Activated gamma-delta T cell treated with Interleukin-2 at 50 U/mL for 16 hours (primary cell): ENCODE measurements at regions not wholly inside any gene's neighbourhood (a gene's known extent, or its start where the extent isn't known, plus 50 kb on each side); places are given as distances from the start of the nearest gene placed in this dataset.

Source experiments
- DNase-seq: peaks from one replicate; pipeline ENCODE4 v3.0.0-alpha.2; 2020

GRCh38 chr4:38489924-38490639, 173.9 kb upstream of the KLF3 start:
- no peak for DNase-seq

- DNase-seq = no peak
Measured at GRCh38 chr4:38490753-38491446, 173.1 kb upstream of the KLF3 start.

- no peak for DNase-seq
Measured at GRCh38 chr4:38491854-38492478, 172.0 kb upstream of the KLF3 start.

- no peak for DNase-seq
Measured at GRCh38 chr4:38493066-38493465, 170.9 kb upstream of the KLF3 start.

GRCh38 chr4:38495446-38495845, 168.6 kb upstream of the KLF3 start:
- DNase-seq = no peak

GRCh38 chr4:38497121-38497520, 166.9 kb upstream of the KLF3 start:
- DNase-seq = no peak

- DNase-seq = no peak
Measured at GRCh38 chr4:38499101-38499500, 164.9 kb upstream of the KLF3 start.

DNA sequence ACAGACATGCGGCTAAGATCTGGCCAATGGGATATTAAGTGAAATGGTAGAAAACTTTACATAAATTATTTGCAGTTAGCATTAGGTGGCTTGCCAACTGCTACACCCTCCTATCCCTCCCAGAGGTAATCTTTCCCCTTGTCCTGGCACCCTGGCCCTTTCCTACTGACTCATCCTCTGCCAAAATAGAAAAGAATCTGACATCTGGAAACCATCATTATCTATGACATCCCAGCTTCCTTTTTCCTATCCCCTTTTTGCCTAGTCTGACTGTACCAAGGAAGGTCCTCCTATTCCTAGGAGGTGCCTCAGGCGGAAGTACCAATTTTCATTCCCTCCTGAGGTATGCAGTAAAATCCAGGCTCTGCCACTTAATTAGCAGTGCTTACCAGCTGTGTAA, 163.6 kb upstream of the KLF3 start:
- DNase-seq = no peak

- no peak for DNase-seq
Measured at GRCh38 chr4:38501698-38502097, 162.3 kb upstream of the KLF3 start.

GRCh38 chr4:38503689-38504395, 160.2 kb upstream of the KLF3 start:
- no peak for DNase-seq

DNA sequence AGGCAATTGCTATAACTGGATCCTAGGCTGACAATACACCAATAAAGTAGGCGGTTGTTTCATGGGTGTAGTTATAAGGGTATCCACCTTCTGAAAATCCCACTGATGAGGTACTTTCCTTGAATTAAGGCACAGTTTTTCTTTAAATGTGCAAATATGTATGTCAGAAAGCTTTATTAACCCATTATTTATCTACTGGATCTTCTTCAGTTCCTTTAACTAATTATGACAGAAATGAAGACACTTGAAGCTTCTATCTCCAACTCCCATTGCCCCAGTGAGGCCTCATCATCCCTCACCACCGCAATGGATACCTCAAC, 159.6 kb upstream of the KLF3 start:
- no peak for DNase-seq

GRCh38 chr4:38509551-38509950, 154.4 kb upstream of the KLF3 start:
- DNase-seq = peak; percentile 56

DNA sequence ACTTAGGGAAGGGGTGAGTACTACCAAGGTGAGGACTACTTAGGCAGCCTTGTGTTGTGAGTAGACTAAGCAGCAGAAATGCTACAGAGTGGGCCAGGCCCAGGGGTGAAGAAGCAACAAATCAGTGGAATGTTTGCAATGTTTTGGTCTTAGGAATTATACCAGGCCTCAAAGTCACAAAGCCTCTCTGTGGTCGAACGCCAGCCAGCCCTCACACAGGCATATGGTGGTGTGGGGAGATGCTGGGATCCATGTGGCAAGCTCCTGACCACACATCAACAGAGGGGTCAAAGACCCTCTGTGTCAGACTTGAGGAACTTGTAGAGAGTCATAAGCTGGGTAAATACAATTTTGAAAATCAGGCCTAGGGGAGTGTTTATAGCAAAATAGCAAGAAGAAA, 153.8 kb upstream of the KLF3 start:
- DNase-seq = no peak

DNA sequence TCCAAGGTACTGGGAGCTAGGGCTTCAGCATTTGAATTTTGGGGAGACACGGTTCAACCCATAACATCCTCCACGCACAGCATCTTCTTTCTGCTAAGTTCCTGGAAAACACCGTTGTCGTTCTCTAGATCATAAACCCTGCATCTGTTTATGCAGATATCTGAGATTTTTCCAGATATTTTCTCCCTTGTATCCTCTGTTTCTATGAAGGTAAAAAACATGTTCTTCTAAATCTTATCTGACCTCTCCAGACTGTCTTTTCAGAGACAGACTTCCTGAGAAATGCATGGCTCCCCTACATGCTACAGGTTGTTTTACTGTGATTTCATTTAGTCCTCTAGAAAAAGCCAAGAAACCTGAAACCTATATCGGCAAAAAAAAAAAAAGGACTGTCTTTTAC, 152.3 kb upstream of the KLF3 start:
- DNase-seq = no peak

DNA sequence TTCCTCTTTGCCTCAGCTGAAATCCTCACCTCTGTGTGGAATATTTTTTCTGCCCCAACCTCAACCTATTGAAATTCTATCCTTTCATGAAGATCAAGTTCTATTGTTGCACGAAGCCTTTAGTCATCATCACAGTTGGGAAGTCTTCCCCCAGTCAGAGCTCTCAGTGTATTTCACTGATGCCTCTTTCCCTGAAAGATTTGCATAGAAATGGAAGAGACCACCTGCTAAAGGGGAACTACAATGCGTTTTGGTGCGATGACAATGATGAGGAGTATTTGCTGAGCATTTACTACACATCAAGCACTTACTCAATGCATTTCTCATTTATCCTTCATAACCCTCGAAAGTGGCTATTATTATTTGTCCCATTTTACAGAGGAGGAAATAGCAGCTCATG, 151.2 kb upstream of the KLF3 start:
- DNase-seq = no peak

DNA sequence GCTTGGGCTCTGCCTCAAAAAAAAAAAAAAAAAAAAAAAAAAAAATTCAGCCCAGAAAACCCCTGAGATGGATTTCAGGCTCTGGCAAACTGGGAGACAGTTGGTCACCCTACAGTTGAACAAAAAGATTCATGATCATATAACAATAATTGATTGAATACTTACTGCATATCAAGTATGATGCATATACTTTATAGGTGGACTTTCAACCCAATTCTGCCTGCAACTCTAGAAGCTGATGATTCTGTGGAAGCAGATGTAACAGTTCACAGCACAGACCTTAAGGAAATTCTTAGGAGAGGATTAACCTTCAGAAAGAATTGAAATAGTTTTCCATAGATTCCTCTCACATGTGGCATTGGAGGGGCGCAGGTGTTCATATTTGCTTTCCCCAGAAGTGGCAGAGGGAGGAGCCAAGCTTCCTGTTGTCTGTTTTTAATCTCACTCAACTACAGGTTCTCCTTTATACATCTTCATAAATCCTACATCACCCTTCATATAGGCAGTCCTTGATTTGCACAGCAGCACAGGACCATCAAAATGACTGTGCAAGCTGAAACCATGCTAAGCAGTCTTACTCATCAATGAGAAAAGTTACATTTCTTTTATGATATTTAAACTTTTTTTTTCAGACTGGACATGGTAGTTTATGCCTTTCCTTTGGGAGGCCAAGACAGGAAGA, 149.4 kb upstream of the KLF3 start:
- no peak for DNase-seq

GRCh38 chr4:38516190-38516589, 147.8 kb upstream of the KLF3 start:
- DNase-seq = no peak

GRCh38 chr4:38519666-38520065, 144.3 kb upstream of the KLF3 start:
- DNase-seq = no peak

DNA sequence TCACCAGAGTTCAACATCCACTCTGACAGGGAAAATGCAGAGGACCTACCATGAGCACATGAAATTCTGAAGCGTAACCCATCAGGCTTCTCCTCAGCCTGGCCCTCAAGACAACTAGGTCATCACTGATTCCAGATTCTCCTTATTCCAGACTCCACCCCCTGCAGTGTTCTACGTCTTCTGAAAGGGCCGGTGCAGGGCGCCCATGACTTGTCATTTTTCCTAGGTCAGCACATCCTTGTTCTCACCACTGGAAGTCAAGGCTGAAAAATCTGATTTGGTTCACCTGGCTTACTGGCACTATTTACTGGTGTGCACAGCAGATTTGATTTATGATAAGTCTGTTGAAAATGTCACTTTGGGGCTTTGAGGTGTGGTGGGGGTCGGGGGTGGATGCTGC, 140.9 kb upstream of the KLF3 start:
- no peak for DNase-seq

- DNase-seq = peak; percentile 18
Measured at GRCh38 chr4:38523524-38524448, 140.2 kb upstream of the KLF3 start.

DNA sequence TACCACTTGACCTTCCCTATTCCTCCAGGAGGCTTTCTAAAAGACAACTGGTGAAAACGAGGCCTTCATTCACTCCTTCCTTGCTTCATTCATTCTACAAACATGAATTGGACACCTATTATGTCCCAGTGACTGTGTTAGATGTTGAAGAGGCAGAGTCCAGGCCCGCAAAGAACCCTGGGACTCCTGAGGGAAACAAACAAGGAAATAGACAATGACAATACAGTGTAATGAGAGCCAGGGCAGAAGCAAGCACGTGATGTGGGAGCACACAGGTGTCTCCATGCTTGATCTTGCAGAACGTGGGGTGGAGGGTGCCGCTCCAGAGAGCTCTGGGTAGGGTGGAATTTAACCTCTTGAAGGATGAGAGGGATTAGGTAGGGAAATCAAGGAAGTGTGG, 137.6 kb upstream of the KLF3 start:
- DNase-seq = no peak
